Testis (tissue), 2 donors: ENCODE measurements at regions not wholly inside any gene's neighbourhood (a gene's known extent, or its start where the extent isn't known, plus 50 kb on each side); places are given as distances from the start of the nearest gene placed in this dataset.
"Not testable (repeated sequence)": the region's sequence is repeated elsewhere in the genome, so short reads cannot be mapped to it uniquely, and the experiment has no call there.

Experiments
- DNase-seq: peaks from one replicate; pipeline ENCODE4 v3.0.0-alpha.2; 2019
- H3K27ac ChIP-seq, 2 donors: fragments of 200-600 bp; sonication (generic); one replicate each; pipeline ENCODE4 v1.5.1; 2019
- H3K27me3 ChIP-seq: fragments of 200-600 bp; sonication (generic); one replicate; pipeline ENCODE4 v1.5.1; 2019
- H3K36me3 ChIP-seq: fragments of 200-600 bp; sonication (generic); one replicate; pipeline ENCODE4 v1.5.1; 2017; ENCODE audit warnings: low read depth; ENCODE audit errors: missing control alignments
- H3K4me1 ChIP-seq: fragments of 200-600 bp; sonication (generic); one replicate; pipeline ENCODE4 v1.5.1; 2019
- H3K4me3 ChIP-seq, 2 donors: fragments of 200-600 bp; sonication (generic); one replicate each; pipeline ENCODE4 v1.5.1; 2017 to 2019
- H3K9me3 ChIP-seq: fragments of 200-600 bp; sonication (generic); one replicate; pipeline ENCODE4 v1.5.1; 2017
- CTCF ChIP-seq, 3 experiments: fragments of 450-650 bp in 2 of 3; fragments of 200-600 bp in 1 of 3; sonication (generic) in 1 of 3; IDR thresholded peaks; one replicate each; pipeline ENCODE4 v1.5.1; 2016 to 2019; ENCODE audit warnings: antibody characterized with exemption in 3 of 3, mild to moderate bottlenecking in 2 of 3, moderate library complexity in 1 of 3
- POLR2A ChIP-seq: fragments of 450-650 bp; IDR thresholded peaks from one replicate; pipeline ENCODE4 v1.6.1; 2017; ENCODE audit warnings: antibody characterized with exemption, mild to moderate bottlenecking, moderate library complexity
- WGBS, 2 donors: methylation state at CpG; one replicate each; pipeline ENCODE4 v1.1.5; 2018; 5-methylcytosine and 5-hydroxymethylcytosine counted together
- intact Hi-C: fragments of 100-400 bp; cut with DNase I; formaldehyde crosslinking; loops from one replicate; pipeline ENCODE4 v1.15.1; 2023; ENCODE audit warnings: low total_unique reads

GRCh38 chr4:111434586-111434985, 710.7 kb upstream of the FAM241A start:
- Histone ChIP-seq H3K27ac (no peak overlapping the region), H3K4me1 (no peaks in the 10 kb centered on the region), H3K36me3 (no peaks in the 10 kb centered on the region), H3K27me3 (no peaks in the 10 kb centered on the region), H3K9me3 (no peaks in the 10 kb centered on the region), H3K4me3 (no peak overlapping the region)
- TF ChIP-seq CTCF (IDR thresholded peaks at IDR 0.05) (no peak), POLR2A (no peak)
- 59 to 70% methylated on average over 7 of the region's 7 CpGs for WGBS, 2 donors
- intact Hi-C loops, result no loop called here
- DNase-seq, result no peak

DNA sequence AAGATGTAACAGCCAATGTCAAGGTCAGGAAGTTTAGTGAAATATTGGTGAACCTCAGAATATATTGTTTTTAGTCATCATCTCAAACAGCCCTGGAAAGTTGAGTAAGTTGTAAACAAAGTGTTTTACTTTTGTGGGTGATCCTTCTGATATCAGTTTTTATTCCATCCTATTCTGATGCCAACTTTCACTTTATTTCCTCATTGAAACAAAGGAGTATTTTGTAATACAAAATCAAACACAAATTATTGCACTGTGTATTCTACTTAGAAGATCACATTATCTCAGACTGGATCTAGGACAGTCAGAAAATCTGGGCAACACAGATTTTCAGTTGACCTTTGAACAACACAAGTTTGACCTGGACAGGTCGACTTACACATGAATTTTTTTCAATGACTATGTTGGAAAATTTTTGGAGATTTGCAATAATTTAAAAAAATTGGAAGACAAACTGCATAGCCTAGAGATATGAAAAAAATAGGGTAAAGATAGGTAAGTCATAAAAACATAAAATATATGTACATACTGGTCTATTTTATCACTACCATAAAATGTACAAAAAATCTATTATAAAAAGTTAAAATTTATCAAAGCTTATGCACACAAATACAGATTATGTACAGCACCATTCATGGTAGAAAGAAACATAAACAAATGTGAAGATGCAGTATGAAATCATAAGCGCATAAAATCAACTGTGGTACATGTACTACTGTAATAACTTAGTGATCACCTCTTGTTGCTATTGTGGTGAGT, 709.1 kb upstream of the FAM241A start:
- TF ChIP-seq CTCF (IDR thresholded peaks at IDR 0.05) (no peak), POLR2A (no peak)
- Histone ChIP-seq H3K4me3 (no peak overlapping the region), H3K27me3 (no peaks in the 10 kb centered on the region), H3K36me3 (no peaks in the 10 kb centered on the region), H3K9me3 (no peaks in the 10 kb centered on the region), H3K27ac (no peak overlapping the region), H3K4me1 (no peaks in the 10 kb centered on the region)
- WGBS, 2 donors, result 82 to 84% methylated on average over 2 of the region's 2 CpGs
- DNase-seq, result no peak
- intact Hi-C loops, result no loop called here

GRCh38 chr4:111441687-111442086, 703.6 kb upstream of the FAM241A start:
- Histone ChIP-seq H3K4me1 (no peaks in the 10 kb centered on the region), H3K36me3 (no peaks in the 10 kb centered on the region), H3K27ac (no peak overlapping the region), H3K9me3 (no peaks in the 10 kb centered on the region), H3K4me3 (no peak overlapping the region), H3K27me3 (no peaks in the 10 kb centered on the region)
- 73 to 88% methylated on average over 2 of the region's 2 CpGs for WGBS, 2 donors
- no peak for DNase-seq
- TF ChIP-seq POLR2A, result no peak
- TF ChIP-seq CTCF (IDR thresholded peaks at IDR 0.05), result no peak
- intact Hi-C loops, result no loop called here

DNA sequence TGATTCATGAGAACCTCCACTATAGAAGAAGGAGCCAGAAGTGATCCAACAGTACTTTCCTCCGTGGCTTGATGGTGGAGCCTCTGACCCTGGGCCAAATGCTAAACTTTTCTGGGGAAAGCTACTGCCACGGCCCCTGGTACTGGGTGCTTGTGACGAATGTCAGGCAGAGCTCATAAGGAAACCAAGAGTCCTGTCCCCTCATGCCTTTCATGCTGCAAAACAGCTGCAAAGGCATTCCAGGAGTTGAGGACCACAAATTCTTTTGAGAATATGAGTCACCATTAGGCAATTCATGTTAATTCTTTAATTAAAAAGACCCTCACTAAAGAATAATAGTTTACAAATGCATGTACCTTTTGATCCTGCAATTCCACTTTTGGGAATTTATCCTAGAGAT, 700.4 kb upstream of the FAM241A start:
- intact Hi-C loops, H3K36me3 ChIP-seq, DNase-seq, H3K4me1 ChIP-seq, H3K4me3 ChIP-seq, H3K27ac ChIP-seq, H3K27me3 ChIP-seq, H3K9me3 ChIP-seq: not testable (repeated sequence)
- 90 to 91% methylated on average over 3 of the region's 3 CpGs for WGBS, 2 donors

GRCh38 chr4:111449657-111450056, 695.6 kb upstream of the FAM241A start:
- 100% methylated on average over 1 of the region's 1 CpG for WGBS, 2 donors
- Histone ChIP-seq H3K27me3 (no peaks in the 10 kb centered on the region), H3K9me3 (no peaks in the 10 kb centered on the region), H3K36me3 (no peaks in the 10 kb centered on the region), H3K27ac (no peak overlapping the region), H3K4me1 (no peaks in the 10 kb centered on the region), H3K4me3 (no peak overlapping the region)
- no peak for DNase-seq
- TF ChIP-seq POLR2A (no peak), CTCF (IDR thresholded peaks at IDR 0.05) (no peak)
- intact Hi-C loops, result no loop called here
